DND-41 (cell line): ENCODE measurements at regions not wholly inside any gene's neighbourhood (a gene's known extent, or its start where the extent isn't known, plus 50 kb on each side); places are given as distances from the start of the nearest gene placed in this dataset.

Experiments used
- CTCF ChIP-seq: IDR thresholded peaks from 2 replicates; pipeline ENCODE4 v1.5.1; 2012; ENCODE audit warnings: borderline replicate concordance, low read length, moderate library complexity, mild to moderate bottlenecking; ENCODE audit not compliant: poor library complexity, severe bottlenecking; ENCODE audit errors: extremely low read depth
- EZH2 ChIP-seq: IDR thresholded peaks from 3 replicates; pipeline ENCODE4 v1.6.1; 2012; ENCODE audit warnings: borderline replicate concordance, low read depth, mild to moderate bottlenecking, moderate library complexity, low read length, inconsistent platforms; ENCODE audit not compliant: severe bottlenecking

DNA sequence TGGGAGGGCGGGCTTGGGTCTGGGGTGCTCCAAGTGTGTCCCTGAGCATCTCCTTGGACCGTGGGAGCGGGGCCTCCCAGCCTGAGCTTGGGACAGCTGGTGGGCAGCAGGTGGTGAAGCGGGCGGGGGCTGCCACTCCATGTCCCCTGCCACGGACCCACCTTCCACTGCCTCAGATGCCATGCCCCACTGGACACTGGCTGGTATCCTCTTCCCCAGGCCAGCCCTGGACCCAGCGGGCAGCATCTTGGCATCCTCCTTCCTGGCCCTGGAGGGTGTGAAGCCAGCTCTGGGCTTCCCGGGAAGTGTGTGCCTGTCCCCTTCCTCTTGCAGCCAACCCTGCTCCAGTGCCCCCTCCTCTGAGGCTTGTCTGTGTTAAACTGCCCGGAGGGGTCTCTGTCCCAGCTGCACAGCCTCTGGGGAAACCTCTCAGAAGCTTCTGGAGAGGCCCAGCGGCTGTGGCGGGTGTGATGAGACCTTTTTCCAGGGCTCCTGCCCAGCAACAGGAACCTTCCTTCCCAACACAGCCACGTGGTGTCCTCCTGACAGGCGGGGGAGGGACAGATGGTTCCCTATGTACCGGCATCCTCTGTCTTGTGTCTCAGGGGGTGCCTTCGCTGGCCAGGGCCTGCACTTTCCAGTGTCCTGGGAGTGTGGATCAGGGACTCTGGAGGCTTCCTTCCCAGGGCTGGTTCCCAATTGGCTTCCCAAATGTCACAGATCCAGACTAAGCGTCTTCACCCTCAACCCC, 81.6 kb upstream of the DISP3 start:
- TF ChIP-seq CTCF = no peak
- TF ChIP-seq EZH2 = no peak
